PC-3 (cell line): ENCODE measurements at regions not wholly inside any gene's neighbourhood (a gene's known extent, or its start where the extent isn't known, plus 50 kb on each side); places are given as distances from the start of the nearest gene placed in this dataset.
A peak's percentile ranks its signal among the peaks of the same experiment; 100 is the strongest.

Experiments used
- EZH2 ChIP-seq: fragments of 300-600 bp; sonication (generic); IDR thresholded peaks from one replicate; pipeline ENCODE4 v1.6.1; 2017; ENCODE audit warnings: antibody characterized with exemption, mild to moderate bottlenecking, low read length; ENCODE audit not compliant: unreplicated experiment
- TF ChIP-seq, protein P1 (sequence below): fragments of 300-600 bp; sonication (generic); conservative IDR thresholded peaks from 2 replicates; pipeline ENCODE4 v1.5.1; 2017; ENCODE audit warnings: antibody characterized with exemption, low read depth, mild to moderate bottlenecking, low read length

GRCh38 chr13:76822698-76823267 is 63.4 kb downstream of the KCTD12 start:
- TF ChIP-seq, protein P1, sequence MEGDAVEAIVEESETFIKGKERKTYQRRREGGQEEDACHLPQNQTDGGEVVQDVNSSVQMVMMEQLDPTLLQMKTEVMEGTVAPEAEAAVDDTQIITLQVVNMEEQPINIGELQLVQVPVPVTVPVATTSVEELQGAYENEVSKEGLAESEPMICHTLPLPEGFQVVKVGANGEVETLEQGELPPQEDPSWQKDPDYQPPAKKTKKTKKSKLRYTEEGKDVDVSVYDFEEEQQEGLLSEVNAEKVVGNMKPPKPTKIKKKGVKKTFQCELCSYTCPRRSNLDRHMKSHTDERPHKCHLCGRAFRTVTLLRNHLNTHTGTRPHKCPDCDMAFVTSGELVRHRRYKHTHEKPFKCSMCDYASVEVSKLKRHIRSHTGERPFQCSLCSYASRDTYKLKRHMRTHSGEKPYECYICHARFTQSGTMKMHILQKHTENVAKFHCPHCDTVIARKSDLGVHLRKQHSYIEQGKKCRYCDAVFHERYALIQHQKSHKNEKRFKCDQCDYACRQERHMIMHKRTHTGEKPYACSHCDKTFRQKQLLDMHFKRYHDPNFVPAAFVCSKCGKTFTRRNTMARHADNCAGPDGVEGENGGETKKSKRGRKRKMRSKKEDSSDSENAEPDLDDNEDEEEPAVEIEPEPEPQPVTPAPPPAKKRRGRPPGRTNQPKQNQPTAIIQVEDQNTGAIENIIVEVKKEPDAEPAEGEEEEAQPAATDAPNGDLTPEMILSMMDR: peak; percentile 47
- TF ChIP-seq EZH2: no peak
